Osteoblast (primary cell): ENCODE measurements at regions not wholly inside any gene's neighbourhood (a gene's known extent, or its start where the extent isn't known, plus 50 kb on each side); places are given as distances from the start of the nearest gene placed in this dataset.

Source experiments
- DNase-seq: peaks from one replicate; pipeline ENCODE4 v3.0.0; 2011; ENCODE audit warnings: low spot score, mixed read lengths; ENCODE audit not compliant: insufficient read length; ENCODE audit errors: missing footprints
- H2AFZ ChIP-seq: 2 replicates; pipeline ENCODE4 v1.6.0; 2011; ENCODE audit warnings: mild to moderate bottlenecking, low read length
- H3K27ac ChIP-seq: 2 replicates; pipeline ENCODE4 v1.5.1; 2011; ENCODE audit warnings: mild to moderate bottlenecking, low read depth, low read length, moderate library complexity
- H3K27me3 ChIP-seq: 2 replicates; pipeline ENCODE4 v1.6.0; 2012; ENCODE audit warnings: mild to moderate bottlenecking, control low read depth, inconsistent platforms, low read length, moderate library complexity; ENCODE audit not compliant: insufficient read depth
- H3K36me3 ChIP-seq: 2 replicates; pipeline ENCODE4 v1.5.1; 2011; ENCODE audit warnings: mild to moderate bottlenecking, low read length, control low read depth, moderate library complexity; ENCODE audit not compliant: insufficient read depth
- H3K4me1 ChIP-seq: 2 replicates; pipeline ENCODE4 v1.5.1; 2011; ENCODE audit warnings: mild to moderate bottlenecking, low read length, control low read depth, moderate library complexity; ENCODE audit not compliant: insufficient read depth
- H3K4me2 ChIP-seq: 2 replicates; pipeline ENCODE4 v1.6.0; 2011; ENCODE audit warnings: mild to moderate bottlenecking, low read length; ENCODE audit not compliant: insufficient read depth
- H3K4me3 ChIP-seq: fragments of 200-600 bp; sonication (generic); 3 replicates; pipeline ENCODE4 v1.5.1; 2012; ENCODE audit warnings: mild to moderate bottlenecking, low read length, inconsistent platforms; ENCODE audit not compliant: insufficient read depth
- H3K79me2 ChIP-seq: 2 replicates; pipeline ENCODE4 v1.6.0; 2012; ENCODE audit warnings: mild to moderate bottlenecking, low read length, control low read depth, inconsistent platforms; ENCODE audit not compliant: insufficient read depth
- H3K9me3 ChIP-seq: 2 replicates; pipeline ENCODE4 v1.5.1; 2011; ENCODE audit warnings: low read depth, low read length, control low read depth
- H4K20me1 ChIP-seq: 2 replicates; pipeline ENCODE4 v1.6.0; 2012; ENCODE audit warnings: mild to moderate bottlenecking, low read length, control low read depth; ENCODE audit not compliant: insufficient read depth
- TF ChIP-seq, protein P1 (sequence below): IDR thresholded peaks from 2 replicates; pipeline ENCODE4 v1.5.1; 2011; ENCODE audit warnings: mild to moderate bottlenecking, low read depth, low read length, moderate library complexity; ENCODE audit errors: extremely low read depth

DNA sequence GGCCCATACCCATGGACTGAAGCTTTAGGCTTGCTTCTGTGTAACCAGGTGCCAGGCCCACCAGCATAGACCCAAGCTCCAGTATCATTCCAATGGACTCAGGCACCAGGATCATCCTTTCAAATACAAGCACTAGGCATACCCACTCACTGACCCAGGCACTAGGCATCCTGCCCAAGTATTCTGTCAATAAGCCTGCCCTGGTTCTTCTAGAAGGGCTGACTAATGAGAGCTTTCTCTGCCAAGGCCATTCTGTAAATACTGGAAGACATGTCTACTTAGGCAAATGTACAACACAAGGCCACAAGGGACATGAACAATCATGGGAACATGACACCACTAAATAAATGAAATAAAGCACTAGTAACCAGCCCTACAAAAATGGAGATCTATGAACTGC lies 352.2 kb downstream of the FSCB start:
- H3K27me3 ChIP-seq: no peaks in the 10 kb centered on the region
- TF ChIP-seq, protein P1, sequence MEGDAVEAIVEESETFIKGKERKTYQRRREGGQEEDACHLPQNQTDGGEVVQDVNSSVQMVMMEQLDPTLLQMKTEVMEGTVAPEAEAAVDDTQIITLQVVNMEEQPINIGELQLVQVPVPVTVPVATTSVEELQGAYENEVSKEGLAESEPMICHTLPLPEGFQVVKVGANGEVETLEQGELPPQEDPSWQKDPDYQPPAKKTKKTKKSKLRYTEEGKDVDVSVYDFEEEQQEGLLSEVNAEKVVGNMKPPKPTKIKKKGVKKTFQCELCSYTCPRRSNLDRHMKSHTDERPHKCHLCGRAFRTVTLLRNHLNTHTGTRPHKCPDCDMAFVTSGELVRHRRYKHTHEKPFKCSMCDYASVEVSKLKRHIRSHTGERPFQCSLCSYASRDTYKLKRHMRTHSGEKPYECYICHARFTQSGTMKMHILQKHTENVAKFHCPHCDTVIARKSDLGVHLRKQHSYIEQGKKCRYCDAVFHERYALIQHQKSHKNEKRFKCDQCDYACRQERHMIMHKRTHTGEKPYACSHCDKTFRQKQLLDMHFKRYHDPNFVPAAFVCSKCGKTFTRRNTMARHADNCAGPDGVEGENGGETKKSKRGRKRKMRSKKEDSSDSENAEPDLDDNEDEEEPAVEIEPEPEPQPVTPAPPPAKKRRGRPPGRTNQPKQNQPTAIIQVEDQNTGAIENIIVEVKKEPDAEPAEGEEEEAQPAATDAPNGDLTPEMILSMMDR: no peak
- no peak overlapping the region for H3K27ac ChIP-seq
- DNase-seq: peak; percentile 44
- H2AFZ ChIP-seq: no peak overlapping the region
- no peaks in the 10 kb centered on the region for H4K20me1 ChIP-seq
- no peaks in the 10 kb centered on the region for H3K36me3 ChIP-seq
- no peaks in the 10 kb centered on the region for H3K4me1 ChIP-seq
- peaks cover 6% of the 10 kb centered on the region for H3K9me3 ChIP-seq
- H3K4me3 ChIP-seq: no peak overlapping the region
- H3K4me2 ChIP-seq: no peak overlapping the region
- no peaks in the 10 kb centered on the region for H3K79me2 ChIP-seq

DNA sequence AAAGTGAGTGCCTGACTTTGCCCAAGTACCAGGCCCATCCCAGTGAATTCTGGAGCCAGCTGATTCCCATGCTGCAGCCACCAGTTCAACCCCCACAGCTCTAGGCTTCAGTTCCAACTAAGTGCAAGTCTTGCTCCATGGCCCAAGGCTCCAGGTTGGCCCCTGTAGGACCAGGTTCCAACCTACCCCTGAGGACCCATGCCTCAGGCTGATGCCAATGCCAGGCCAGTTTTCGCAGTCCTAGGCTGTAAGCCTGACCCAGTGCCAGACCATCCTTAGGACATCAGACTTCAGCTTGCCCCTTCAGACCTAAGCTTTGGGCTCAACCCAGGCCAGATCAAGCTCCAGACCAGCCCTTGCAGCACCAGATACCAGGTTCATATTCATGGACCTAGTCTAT lies 352.6 kb downstream of the FSCB start:
- Histone ChIP-seq H3K27me3 (no peaks in the 10 kb centered on the region), H2AFZ (no peak overlapping the region), H3K4me1 (no peaks in the 10 kb centered on the region), H4K20me1 (no peaks in the 10 kb centered on the region), H3K36me3 (no peaks in the 10 kb centered on the region), H3K4me2 (no peak overlapping the region), H3K4me3 (no peak overlapping the region), H3K9me3 (peaks cover 6% of the 10 kb centered on the region), H3K79me2 (no peaks in the 10 kb centered on the region), H3K27ac (no peak overlapping the region)
- TF ChIP-seq, protein P1: no peak
- no peak for DNase-seq

DNA sequence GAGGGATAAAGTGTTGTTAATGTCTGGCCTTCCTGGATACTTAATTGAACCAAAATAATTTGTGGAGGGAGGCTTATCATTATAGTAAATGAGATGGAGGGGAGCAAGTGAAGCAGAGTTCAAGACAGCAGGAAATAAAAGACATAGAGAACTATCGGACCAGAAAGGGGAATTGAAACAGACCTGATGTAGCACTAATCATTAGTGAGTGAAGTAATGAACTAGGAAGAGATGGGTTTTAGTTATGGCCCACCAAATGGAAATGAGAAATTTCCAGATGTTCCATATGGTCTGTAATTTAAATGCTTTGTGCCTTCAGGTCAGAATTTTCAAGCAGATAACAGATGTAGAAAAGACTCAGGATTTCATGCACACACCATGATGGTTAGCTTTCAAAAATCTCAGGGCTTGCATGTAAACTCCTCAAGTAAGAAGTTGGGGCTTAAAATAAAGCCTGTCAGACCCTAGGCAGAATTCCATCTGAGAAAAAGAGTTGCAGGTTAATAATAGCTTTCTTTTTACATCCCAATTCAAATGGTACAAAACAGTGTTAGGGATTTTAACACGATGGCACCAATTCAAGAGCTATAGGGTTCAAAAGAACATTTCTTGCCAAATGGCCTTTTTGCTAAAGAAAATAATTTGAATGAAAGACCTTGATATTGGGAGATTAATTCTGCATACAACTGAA lies 355.8 kb downstream of the FSCB start:
- Histone ChIP-seq H4K20me1 (no peaks in the 10 kb centered on the region), H3K4me3 (no peak overlapping the region), H3K4me2 (no peak overlapping the region), H3K27ac (no peak overlapping the region), H3K27me3 (no peaks in the 10 kb centered on the region), H3K36me3 (no peaks in the 10 kb centered on the region), H3K9me3 (peaks cover 6% of the 10 kb centered on the region), H3K79me2 (no peaks in the 10 kb centered on the region), H3K4me1 (no peaks in the 10 kb centered on the region), H2AFZ (no peak overlapping the region)
- TF ChIP-seq, protein P1: no peak
- no peak for DNase-seq

DNA sequence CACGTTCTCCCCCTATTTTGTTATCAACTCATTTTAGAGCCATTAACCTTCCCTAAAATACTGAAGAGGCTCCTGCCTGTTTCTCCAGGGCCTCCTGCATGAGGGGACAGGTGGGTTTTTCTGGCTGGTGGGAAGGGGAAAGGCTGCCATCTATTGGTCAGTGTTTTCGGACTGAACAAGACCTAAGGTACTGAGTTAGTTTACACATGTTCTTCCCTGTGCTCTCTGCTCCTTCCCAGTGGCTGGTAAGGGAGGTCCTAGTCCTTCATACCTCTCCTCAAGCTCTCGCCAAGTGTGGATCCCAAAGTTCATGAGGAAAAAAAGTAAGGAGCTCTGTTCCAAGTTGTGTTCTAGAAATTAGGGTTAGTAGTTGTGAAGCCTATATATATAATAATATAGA lies 357.5 kb downstream of the FSCB start:
- Histone ChIP-seq H3K9me3 (peaks cover 2% of the 10 kb centered on the region), H3K4me1 (no peaks in the 10 kb centered on the region), H3K4me2 (no peak overlapping the region), H3K27me3 (no peaks in the 10 kb centered on the region), H3K4me3 (no peak overlapping the region), H2AFZ (no peak overlapping the region), H3K79me2 (no peaks in the 10 kb centered on the region), H4K20me1 (no peaks in the 10 kb centered on the region), H3K36me3 (no peaks in the 10 kb centered on the region), H3K27ac (no peak overlapping the region)
- TF ChIP-seq, protein P1: no peak
- no peak for DNase-seq
